Loucy (cell line): ENCODE measurements at regions not wholly inside any gene's neighbourhood (a gene's known extent, or its start where the extent isn't known, plus 50 kb on each side); places are given as distances from the start of the nearest gene placed in this dataset.

Experiments
- H2AFZ ChIP-seq: fragments of 200-600 bp; sonication (generic); 2 replicates; pipeline ENCODE4 v1.6.0; 2016; ENCODE audit warnings: antibody characterized with exemption, mild to moderate bottlenecking, low read length, moderate library complexity
- H3F3A ChIP-seq: fragments of 200-600 bp; 2 replicates; pipeline ENCODE4 v1.6.0; 2016; ENCODE audit warnings: antibody characterized with exemption, low read depth, mild to moderate bottlenecking
- H3K27me3 ChIP-seq: fragments of 200-600 bp; sonication (generic); 2 replicates; pipeline ENCODE4 v1.6.1; 2014; ENCODE audit warnings: low read length, mild to moderate bottlenecking; ENCODE audit not compliant: insufficient read depth, poor library complexity, severe bottlenecking
- H3K36me3 ChIP-seq: fragments of 200-600 bp; sonication (generic); 2 replicates; pipeline ENCODE4 v1.6.1; 2016; ENCODE audit warnings: low read length; ENCODE audit not compliant: insufficient read depth
- H3K4me1 ChIP-seq: fragments of 200-600 bp; sonication (generic); 2 replicates; pipeline ENCODE4 v1.5.1; 2014; ENCODE audit warnings: low read length, mild to moderate bottlenecking; ENCODE audit not compliant: insufficient read depth, poor library complexity, severe bottlenecking
- H3K4me2 ChIP-seq: fragments of 200-600 bp; sonication (generic); 2 replicates; pipeline ENCODE4 v1.6.0; 2014; ENCODE audit warnings: antibody characterized with exemption, low read length, low read depth, mild to moderate bottlenecking; ENCODE audit not compliant: poor library complexity, severe bottlenecking
- H3K4me3 ChIP-seq: fragments of 200-600 bp; sonication (generic); 2 replicates; pipeline ENCODE4 v1.5.1; 2014; ENCODE audit warnings: low read length, mild to moderate bottlenecking, mixed read lengths; ENCODE audit not compliant: poor library complexity, severe bottlenecking
- H3K79me2 ChIP-seq: fragments of 200-600 bp; sonication (generic); 2 replicates; pipeline ENCODE4 v1.6.1; 2014; ENCODE audit warnings: low read length; ENCODE audit not compliant: insufficient read depth
- H3K9ac ChIP-seq: fragments of 200-600 bp; sonication (generic); 2 replicates; pipeline ENCODE4 v1.6.0; 2014; ENCODE audit warnings: mild to moderate bottlenecking, low read depth, low read length, moderate library complexity; ENCODE audit not compliant: poor library complexity, severe bottlenecking
- H3K9me2 ChIP-seq: fragments of 200-600 bp; sonication (generic); replicated peaks from 2 replicates; pipeline ENCODE4 v1.6.1; 2016; ENCODE audit warnings: low read depth, low read length, mixed read lengths
- H3K9me3 ChIP-seq: fragments of 200-600 bp; sonication (generic); 2 replicates; pipeline ENCODE4 v1.6.1; 2014; ENCODE audit warnings: mild to moderate bottlenecking, antibody characterized with exemption, low read length, low read depth; ENCODE audit not compliant: insufficient read depth
- H4K20me1 ChIP-seq: fragments of 200-600 bp; sonication (generic); 2 replicates; pipeline ENCODE4 v1.6.0; 2014; ENCODE audit warnings: antibody characterized with exemption, low read length, mild to moderate bottlenecking; ENCODE audit not compliant: insufficient read depth, poor library complexity, severe bottlenecking
- CTCF ChIP-seq: fragments of 200-600 bp; sonication (generic); conservative IDR thresholded peaks from 2 replicates; pipeline ENCODE4 v1.5.1; 2014; ENCODE audit warnings: mild to moderate bottlenecking, antibody characterized with exemption, low read length
- EZH2phosphoT487 ChIP-seq: fragments of 200-600 bp; IDR thresholded peaks from 2 replicates; pipeline ENCODE4 v1.6.1; 2018; ENCODE audit warnings: antibody characterized with exemption, mild to moderate bottlenecking, moderate library complexity, borderline replicate concordance

GRCh38 chr14:36438883-36439282, 81.1 kb downstream of the NKX2-1 start:
- Histone ChIP-seq H3F3A (no peaks in the 10 kb centered on the region), H4K20me1 (no peaks in the 10 kb centered on the region), H3K36me3 (no peaks in the 10 kb centered on the region), H3K4me2 (no peak overlapping the region), H3K79me2 (no peaks in the 10 kb centered on the region), H2AFZ (no peak overlapping the region), H3K4me3 (no peak overlapping the region), H3K27me3 (no peaks in the 10 kb centered on the region), H3K9me3 (no peaks in the 10 kb centered on the region), H3K9me2 (no peaks in the 10 kb centered on the region), H3K4me1 (no peaks in the 10 kb centered on the region), H3K9ac (no peak overlapping the region)
- TF ChIP-seq EZH2phosphoT487 (no peak), CTCF (no peak)

GRCh38 chr14:36430662-36431084, 89.4 kb downstream of the NKX2-1 start:
- Histone ChIP-seq H3K4me3 (no peak overlapping the region), H3K36me3 (no peaks in the 10 kb centered on the region), H3K9me3 (no peaks in the 10 kb centered on the region), H4K20me1 (no peaks in the 10 kb centered on the region), H2AFZ (no peak overlapping the region), H3K9me2 (no peaks in the 10 kb centered on the region), H3F3A (no peaks in the 10 kb centered on the region), H3K27me3 (no peaks in the 10 kb centered on the region), H3K4me1 (no peaks in the 10 kb centered on the region), H3K9ac (no peak overlapping the region), H3K79me2 (no peaks in the 10 kb centered on the region), H3K4me2 (no peak overlapping the region)
- TF ChIP-seq CTCF (no peak), EZH2phosphoT487 (no peak)

GRCh38 chr14:36430169-36430568, 89.9 kb downstream of the NKX2-1 start:
- Histone ChIP-seq H3K4me2 (no peak overlapping the region), H3K4me1 (no peaks in the 10 kb centered on the region), H2AFZ (no peak overlapping the region), H4K20me1 (no peaks in the 10 kb centered on the region), H3F3A (no peaks in the 10 kb centered on the region), H3K9me3 (no peaks in the 10 kb centered on the region), H3K9ac (no peak overlapping the region), H3K9me2 (no peaks in the 10 kb centered on the region), H3K79me2 (no peaks in the 10 kb centered on the region), H3K4me3 (no peak overlapping the region), H3K27me3 (no peaks in the 10 kb centered on the region), H3K36me3 (no peaks in the 10 kb centered on the region)
- TF ChIP-seq EZH2phosphoT487 (no peak), CTCF (no peak)
